ENCODE measurements at regions not wholly inside any gene's neighbourhood (a gene's known extent, or its start where the extent isn't known, plus 50 kb on each side); places are given as distances from the start of the nearest gene placed in this dataset.

DNA sequence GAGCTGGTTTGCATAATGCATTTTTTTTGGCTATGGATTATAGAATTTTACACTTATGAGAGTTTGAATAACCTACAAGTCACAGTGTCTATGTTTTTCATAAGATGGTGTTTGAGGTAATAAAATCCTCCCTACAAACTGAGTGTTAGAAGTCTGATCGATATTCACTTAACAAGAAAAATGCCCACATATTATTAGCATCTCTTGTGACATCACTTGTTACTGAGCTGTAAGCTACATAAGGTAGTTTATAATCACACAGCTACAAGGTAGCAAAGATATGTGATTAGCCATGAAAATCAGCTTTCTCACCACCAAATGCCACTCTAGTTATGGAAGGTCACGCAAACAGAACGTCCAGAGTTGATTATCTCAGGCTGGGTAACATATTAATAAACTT lies 669.6 kb downstream of the PCDH18 start:
- no peak overlapping the region for H3K27ac ChIP-seq (ENCODE audit: low read depth, low read length, poor library complexity, severe bottlenecking)
- H3K4me1 ChIP-seq (ENCODE audit: insufficient read depth, low read length, poor library complexity, severe bottlenecking), result peaks cover 9% of the 10 kb centered on the region
- TF ChIP-seq, protein P1, sequence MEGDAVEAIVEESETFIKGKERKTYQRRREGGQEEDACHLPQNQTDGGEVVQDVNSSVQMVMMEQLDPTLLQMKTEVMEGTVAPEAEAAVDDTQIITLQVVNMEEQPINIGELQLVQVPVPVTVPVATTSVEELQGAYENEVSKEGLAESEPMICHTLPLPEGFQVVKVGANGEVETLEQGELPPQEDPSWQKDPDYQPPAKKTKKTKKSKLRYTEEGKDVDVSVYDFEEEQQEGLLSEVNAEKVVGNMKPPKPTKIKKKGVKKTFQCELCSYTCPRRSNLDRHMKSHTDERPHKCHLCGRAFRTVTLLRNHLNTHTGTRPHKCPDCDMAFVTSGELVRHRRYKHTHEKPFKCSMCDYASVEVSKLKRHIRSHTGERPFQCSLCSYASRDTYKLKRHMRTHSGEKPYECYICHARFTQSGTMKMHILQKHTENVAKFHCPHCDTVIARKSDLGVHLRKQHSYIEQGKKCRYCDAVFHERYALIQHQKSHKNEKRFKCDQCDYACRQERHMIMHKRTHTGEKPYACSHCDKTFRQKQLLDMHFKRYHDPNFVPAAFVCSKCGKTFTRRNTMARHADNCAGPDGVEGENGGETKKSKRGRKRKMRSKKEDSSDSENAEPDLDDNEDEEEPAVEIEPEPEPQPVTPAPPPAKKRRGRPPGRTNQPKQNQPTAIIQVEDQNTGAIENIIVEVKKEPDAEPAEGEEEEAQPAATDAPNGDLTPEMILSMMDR (conservative IDR thresholded peaks at IDR 0.05; ENCODE audit: low read depth, low read length), result no peak
- no peak for TF ChIP-seq EZH2 (IDR thresholded peaks at IDR 0.05; ENCODE audit: borderline replicate concordance, low read depth, low read length, poor library complexity, severe bottlenecking)
- ChIA-PET POLR2A (ENCODE audit: low non-redundant PET) (no interaction called here), CTCF (no interaction called here)
- H3K36me3 ChIP-seq (ENCODE audit: insufficient read depth, low read length, poor library complexity, severe bottlenecking), result no peaks in the 10 kb centered on the region
- no peaks in the 10 kb centered on the region for H3K27me3 ChIP-seq (replicated peaks; ENCODE audit: insufficient read depth, low read depth, low read length, poor library complexity)
- no TSS peak for BruUV-seq (replicated peaks)
- H3K4me3 ChIP-seq (ENCODE audit: low read depth, low read length, poor library complexity, severe bottlenecking), result no peak overlapping the region
- no peak for DNase-seq (ENCODE audit: low spot score)
- no peaks in the 10 kb centered on the region for H3K9me3 ChIP-seq (ENCODE audit: low read depth, low read length, poor library complexity, severe bottlenecking)
- intact Hi-C loops (cut with micrococcal nuclease; ENCODE audit: unreplicated experiment), result loop anchor here (5.0 to 10.0 kb wide), 2 partner anchors 150 to 1958 kb away; no protein-coding TSS in a partner anchor

DNA sequence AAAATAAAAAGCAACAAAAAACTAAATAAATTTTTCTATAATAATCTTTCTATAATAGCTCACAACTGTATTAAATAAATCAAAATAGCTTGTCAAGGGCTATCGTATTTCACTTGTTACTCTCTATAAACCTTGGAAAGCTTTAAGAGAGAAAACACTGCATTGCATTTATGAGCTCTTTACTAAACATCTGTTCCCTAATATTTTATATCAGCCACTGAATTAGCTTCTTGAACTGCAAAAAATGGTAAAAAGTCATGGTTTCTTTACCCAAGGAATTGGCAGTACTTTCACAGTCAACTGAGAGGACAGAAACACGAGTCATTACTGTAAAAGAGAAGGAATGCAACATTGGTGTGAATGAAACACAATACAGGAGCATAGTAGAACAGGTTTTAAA lies 671.2 kb downstream of the PCDH18 start:
- Histone ChIP-seq H3K4me1 (ENCODE audit: insufficient read depth, low read length, poor library complexity, severe bottlenecking) (peaks cover 9% of the 10 kb centered on the region), H3K27ac (ENCODE audit: low read depth, low read length, poor library complexity, severe bottlenecking) (no peak overlapping the region), H3K27me3 (replicated peaks; ENCODE audit: insufficient read depth, low read depth, low read length, poor library complexity) (no peaks in the 10 kb centered on the region), H3K36me3 (ENCODE audit: insufficient read depth, low read length, poor library complexity, severe bottlenecking) (no peaks in the 10 kb centered on the region), H3K9me3 (ENCODE audit: low read depth, low read length, poor library complexity, severe bottlenecking) (no peaks in the 10 kb centered on the region), H3K4me3 (ENCODE audit: low read depth, low read length, poor library complexity, severe bottlenecking) (no peak overlapping the region)
- no peak for DNase-seq (ENCODE audit: low spot score)
- ChIA-PET CTCF (no interaction called here), POLR2A (ENCODE audit: low non-redundant PET) (interaction anchor here (0.6 kb wide), 1 partner anchor 792 kb away, joined by 4 read pairs; no protein-coding TSS in a partner anchor)
- BruUV-seq (replicated peaks), result no TSS peak
- intact Hi-C loops (cut with micrococcal nuclease; ENCODE audit: unreplicated experiment), result loop anchor here (5.0 to 10.0 kb wide), 2 partner anchors 149 to 1956 kb away; no protein-coding TSS in a partner anchor
- TF ChIP-seq, protein P1 (conservative IDR thresholded peaks at IDR 0.05; ENCODE audit: low read depth, low read length), result no peak
- TF ChIP-seq EZH2 (IDR thresholded peaks at IDR 0.05; ENCODE audit: borderline replicate concordance, low read depth, low read length, poor library complexity, severe bottlenecking), result no peak

DNA sequence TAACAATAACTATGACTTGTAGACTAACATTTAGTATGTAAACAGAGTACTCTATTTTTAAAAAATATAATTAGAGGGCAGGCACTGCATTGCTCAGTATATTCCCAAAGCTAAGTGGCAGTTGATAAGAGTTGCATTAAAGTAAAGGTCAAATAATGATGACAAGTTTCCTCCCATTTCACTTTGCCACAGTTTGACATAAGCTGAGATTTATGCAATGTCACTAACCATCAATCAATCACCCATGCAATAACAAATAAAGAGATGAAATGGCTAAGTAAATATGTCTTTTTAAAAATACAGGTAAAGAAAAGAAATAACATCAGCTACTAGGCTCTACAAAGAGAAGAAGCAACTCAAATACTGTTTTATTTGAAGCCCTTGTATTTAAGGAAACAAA lies 673.4 kb downstream of the PCDH18 start:
- intact Hi-C loops (cut with micrococcal nuclease; ENCODE audit: unreplicated experiment), result no loop called here
- Histone ChIP-seq H3K36me3 (ENCODE audit: insufficient read depth, low read length, poor library complexity, severe bottlenecking) (no peaks in the 10 kb centered on the region), H3K27ac (ENCODE audit: low read depth, low read length, poor library complexity, severe bottlenecking) (no peak overlapping the region), H3K4me3 (ENCODE audit: low read depth, low read length, poor library complexity, severe bottlenecking) (no peak overlapping the region), H3K4me1 (ENCODE audit: insufficient read depth, low read length, poor library complexity, severe bottlenecking) (peaks cover 4% of the 10 kb centered on the region), H3K9me3 (ENCODE audit: low read depth, low read length, poor library complexity, severe bottlenecking) (no peaks in the 10 kb centered on the region), H3K27me3 (replicated peaks; ENCODE audit: insufficient read depth, low read depth, low read length, poor library complexity) (no peaks in the 10 kb centered on the region)
- TF ChIP-seq EZH2 (IDR thresholded peaks at IDR 0.05; ENCODE audit: borderline replicate concordance, low read depth, low read length, poor library complexity, severe bottlenecking), result no peak
- TF ChIP-seq, protein P1 (conservative IDR thresholded peaks at IDR 0.05; ENCODE audit: low read depth, low read length), result no peak
- ChIA-PET POLR2A (ENCODE audit: low non-redundant PET) (no interaction called here), CTCF (no interaction called here)
- no TSS peak for BruUV-seq (replicated peaks)
- no peak for DNase-seq (ENCODE audit: low spot score)

Data from A673 (cell line).